ENCODE measurements at regions not wholly inside any gene's neighbourhood (a gene's known extent, or its start where the extent isn't known, plus 50 kb on each side); places are given as distances from the start of the nearest gene placed in this dataset.
"Not testable (repeated sequence)": the region's sequence is repeated elsewhere in the genome, so short reads cannot be mapped to it uniquely, and the experiment has no call there.

DNA sequence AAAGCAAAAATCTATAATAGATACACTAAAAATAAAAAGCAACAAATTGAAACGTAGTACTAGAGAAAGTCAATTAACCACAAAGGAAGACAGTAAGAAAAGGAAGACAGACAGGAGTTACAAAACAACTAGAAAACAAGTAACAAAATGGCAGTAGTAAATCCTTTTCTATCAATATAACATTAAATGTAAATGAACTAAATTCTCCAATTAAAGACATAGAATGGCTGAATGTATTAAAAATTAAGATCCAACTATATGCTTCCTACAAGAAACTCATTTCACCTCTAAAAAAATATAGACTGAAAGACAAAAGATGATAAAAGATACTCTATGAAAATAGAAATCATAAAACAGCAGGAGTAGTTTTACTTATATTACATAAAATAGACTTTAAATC lies 79.1 kb downstream of the CTH start:
- DNase-seq = no peak

DNA sequence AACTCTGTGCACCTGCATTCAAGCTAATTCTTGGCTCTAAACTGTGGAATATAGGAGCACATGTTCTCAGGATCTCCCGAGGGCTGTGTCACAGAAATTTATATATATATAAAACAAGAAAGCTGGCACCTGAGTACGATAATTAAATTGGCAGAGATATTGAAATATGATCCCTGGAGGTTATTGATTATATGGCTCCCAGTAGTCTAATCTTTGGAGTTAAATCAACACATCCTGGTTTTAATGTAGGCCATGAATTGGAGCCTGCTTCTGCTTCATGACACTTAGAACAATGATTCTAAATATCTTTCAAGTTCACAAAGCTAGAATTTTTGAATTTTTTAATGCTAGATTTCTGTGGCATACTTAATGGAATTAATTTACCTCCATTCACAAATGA lies 84.3 kb downstream of the CTH start:
- DNase-seq = no peak

DNA sequence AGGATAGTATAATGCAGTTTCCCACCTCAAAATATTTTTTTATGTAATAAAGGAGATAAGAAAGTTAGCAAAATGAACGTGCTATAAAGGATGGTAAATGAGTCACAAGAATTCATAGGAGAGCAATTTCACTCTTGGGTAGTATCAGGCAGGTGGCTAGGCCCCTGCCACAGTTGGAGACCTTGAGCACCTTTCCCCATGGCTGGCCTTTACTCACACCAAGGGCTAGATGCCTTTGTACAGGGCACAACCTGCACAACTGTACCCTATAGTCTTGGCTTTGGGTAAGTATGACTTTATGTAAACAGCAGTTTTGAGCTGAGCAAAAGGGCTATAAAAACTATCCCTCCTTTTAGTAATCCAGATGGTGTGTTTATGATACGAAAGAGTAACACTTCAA lies 85.1 kb downstream of the CTH start:
- DNase-seq = no peak

DNA sequence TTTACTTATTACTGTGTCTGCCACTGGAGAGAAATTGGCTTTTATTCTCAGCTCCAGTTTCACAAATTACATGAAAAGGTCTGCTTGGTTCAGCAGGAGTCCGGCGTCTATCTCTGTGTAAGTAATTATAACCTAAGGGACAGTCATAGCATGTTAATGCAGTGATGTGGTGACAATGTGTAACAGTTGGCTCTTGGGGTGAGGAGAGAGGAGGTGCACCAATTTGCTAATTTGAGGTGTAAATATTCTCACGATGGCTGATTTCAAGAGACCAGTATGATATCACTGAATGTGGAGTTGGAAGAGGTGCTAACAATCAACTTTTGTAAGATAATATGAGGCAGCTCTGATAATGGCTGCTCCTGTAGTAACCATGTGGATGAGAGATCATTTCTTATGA lies 86.1 kb downstream of the CTH start:
- DNase-seq = no peak

DNA sequence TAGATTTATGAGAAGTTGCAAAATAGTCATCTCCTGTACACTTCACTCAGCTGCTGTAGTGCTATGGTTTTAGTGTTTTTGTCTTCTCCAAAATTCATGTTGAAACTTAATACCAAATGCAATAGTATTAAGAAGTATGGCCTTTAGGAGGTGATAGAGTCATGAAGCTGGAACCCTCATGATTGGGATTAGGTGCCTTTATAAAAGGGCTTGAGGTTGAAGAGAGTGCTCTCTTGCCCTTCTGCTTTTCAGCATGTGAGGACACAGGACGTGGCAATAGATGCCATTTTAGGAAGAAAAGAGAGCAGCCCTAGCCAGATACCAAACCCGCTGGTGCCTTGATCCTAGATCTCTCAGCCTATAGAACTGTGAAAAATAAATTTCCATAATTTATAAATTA lies 87.6 kb downstream of the CTH start:
- no peak for DNase-seq

DNA sequence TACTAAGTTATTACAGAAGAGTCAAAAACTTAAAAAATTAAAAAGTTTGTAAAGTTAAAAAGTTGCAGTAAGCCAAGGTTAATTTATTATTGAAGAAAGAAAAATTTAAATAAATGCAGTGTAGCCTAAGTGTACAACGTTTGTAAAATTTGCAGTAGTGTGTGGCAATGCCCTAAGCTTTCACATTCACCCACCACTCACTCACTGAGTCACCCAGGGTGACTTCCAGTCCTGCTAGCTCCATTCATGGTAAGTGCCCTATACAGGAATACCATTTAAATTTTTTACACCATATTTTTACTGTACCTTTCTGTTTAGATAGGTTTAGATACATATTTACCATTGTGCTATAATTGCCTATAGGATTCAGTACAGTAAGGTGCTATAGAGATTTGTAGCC lies 88.6 kb downstream of the CTH start:
- no peak for DNase-seq

DNA sequence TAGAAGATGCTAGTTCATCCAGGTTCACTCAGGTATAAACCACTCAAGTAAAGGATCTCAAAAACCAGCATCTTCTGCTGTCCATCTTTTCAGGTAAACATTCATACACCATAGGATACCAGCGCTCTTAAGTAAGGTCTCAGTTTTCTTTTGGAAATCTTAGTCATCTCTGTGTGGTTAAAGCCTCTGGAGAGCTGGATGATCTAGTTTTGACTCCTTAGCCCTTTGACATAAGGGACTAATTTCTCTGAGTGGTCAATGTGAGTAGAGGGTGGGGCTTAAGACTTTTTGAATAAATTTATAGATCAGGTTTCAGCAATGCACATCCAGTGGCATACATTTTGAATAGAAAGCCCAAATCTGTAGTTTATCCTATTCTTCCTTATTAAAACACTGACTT lies 92.3 kb downstream of the CTH start:
- DNase-seq = no peak

DNA sequence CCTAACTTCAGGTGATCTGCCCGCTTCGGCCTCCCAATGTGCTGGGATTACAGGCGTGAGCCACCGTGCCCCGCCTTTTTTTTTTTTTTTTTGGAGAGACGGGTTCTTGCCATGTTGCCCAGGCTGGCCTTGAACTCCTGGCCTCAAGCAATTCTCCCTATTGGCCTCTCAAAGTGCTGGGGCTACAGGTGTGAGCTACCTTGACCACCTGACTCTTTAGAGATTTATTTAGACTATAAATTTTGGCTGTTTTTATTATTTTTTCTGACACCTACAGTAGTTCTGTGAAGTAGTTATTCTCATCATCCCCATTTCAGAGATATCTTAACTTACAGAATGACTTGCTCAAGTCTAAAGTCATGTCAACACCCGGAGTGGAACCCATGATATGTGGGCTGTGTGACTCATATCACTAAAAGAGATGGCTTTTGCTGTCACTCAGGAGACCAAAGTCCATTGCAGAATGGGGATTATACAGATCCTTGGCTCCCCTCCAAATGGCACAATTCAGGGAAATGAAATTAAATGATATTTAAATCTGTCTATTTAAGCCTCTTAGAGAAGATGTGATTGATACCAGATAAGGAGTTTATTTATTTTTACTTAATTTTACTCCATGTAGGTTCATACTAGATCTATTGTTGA lies 93.2 kb downstream of the CTH start:
- DNase-seq = no peak

DNA sequence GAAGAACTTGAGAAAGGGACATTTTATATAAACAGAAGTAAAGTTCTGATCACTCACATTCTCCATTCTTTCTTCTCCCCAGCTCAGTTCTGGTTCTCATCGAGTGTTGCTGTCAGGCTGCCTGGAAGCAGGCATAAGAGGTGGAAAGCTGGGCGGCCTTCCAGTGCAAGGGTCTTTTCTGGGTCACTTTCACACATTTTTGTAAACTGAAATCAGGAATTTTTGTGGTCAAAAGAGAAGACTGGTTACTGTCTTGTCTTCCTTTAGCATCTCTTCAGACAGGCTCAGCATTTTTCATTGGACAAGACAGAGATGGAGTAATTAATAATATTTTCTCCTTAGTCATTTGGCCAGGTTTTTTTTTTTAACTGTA lies 93.7 kb downstream of the CTH start:
- DNase-seq = no peak

DNA sequence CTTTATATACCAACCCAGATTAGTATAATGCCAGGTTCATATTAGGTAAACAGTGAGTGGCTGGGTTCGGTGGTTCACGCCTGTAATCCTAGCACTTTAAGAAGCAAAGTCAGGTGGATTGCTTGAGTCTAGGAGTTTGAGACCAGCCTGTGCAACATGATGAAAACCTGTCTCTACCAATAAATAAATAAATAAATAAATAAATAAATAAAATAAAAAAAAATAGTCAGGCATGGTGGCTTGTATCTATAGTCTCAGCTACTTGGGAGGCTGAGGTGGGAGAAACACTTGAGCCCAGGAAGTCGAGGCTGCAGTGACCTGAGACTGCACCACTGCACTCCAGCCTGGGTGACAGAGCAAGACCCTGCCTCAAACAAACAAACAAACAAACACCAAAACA lies 96.9 kb downstream of the CTH start:
- DNase-seq = not testable (repeated sequence)

DNA sequence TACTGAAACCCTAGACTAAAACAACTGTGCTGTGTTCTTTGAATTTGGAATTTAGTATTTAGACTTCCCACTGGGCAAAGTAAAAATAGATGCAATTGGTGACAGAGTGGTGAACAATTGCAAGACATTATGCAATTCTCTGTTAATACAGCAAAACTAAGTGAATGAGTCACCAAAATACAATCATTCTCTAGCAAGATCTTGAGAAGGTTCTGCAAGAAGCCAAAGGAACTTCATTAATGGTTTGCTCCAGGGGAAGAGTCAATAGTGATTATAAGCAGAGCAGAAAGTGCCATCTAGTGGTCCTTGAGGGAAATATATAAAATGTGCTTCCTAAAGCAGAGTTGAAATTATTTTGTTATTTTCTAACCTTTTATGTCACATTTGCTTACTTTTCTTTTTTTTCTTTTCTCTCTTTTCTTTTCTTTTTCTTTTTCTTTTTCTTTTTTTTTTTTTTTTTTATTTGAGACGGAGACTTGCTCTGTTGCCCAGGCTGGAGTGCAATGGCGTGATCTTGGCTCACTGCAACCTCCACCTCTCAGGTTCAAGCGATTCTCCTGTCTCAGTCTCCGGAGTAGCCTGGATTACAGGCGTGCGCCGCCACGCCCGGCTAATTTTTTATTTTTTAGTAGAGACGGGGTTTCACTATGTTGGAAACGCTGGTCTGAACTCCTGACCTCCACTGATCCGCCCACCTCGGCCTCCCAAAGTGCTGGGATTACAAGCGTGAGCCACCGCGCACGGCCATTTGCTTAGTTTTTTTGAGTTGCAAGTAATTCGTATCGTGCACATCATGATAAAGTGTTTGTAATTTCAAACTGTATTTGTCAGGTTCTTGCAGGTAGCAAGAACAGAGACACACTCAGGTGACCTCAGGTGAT lies 99.2 kb downstream of the CTH start:
- DNase-seq = no peak

DNA sequence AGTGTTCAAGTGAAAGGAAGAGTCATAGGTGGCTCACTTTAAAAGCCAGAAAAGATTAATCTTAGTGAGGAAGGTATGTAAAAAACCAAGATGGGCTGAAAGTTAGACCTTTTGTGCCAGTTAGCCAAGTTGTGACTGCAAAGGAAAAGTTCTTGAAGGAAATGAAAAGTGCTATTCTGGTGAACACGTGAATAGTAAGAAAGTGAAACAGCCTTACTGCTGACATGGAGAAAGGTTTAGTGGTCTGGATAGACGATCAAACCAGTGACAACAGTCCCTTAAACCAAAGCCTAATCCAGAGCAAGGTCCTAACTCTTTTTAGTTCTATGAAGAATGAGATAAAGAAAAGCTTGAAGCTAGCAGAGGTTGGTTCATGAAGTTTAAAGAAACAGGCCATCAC lies 106.4 kb downstream of the CTH start:
- no peak for DNase-seq

DNA sequence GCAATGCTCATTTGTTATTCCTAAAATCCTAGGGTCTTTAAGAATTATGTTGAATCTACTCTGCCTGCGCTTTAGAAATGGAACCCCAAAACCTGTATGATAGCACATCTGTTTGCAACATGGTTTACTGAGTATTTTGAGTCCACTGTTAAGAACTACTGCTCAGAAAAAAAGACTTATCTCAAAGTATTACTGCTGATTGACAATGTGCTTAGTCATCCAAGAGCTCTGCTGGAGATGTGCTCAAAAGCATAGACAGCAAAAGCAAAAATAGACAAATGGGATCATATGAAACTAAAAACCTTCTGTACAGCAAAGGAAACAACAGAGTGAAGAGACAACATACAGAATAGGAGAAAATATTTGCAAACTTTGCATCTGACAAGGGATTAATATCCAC lies 107.0 kb downstream of the CTH start:
- DNase-seq = no peak

DNA sequence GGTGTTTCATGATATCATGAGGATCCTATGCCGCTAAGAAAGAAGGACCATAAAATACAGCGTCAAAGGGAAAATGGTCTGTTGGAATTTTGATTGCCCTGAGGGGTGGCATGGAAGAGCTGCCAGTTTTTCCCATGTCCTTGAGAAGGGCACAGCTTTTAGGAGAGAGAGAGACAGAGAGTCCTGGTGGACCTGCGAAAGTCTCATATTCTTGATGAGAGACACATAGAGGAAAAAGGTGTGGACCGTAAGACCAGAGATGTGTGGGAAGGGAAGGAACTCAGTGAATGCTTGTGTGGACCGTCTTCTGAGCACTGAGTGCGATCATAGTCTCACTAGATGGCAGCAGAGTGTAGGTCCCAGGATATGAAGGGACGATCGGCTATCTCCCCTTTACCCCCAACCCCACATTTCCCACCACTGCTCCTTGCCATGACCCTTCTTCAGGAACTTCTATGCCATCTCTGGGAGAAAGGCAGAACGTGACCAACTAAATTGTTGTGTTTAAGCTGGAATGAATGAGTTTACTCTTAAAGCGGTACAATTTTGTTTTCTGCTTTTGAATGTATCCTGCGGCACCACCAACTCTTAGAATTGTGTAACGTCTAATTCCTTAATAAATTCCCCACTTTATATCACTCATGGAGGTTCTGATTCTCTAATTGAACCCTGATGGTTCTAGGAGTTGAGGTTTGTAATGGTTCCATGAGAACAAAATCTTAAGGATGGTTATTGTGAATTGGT lies 117.7 kb downstream of the CTH start:
- no peak for DNase-seq

DNA sequence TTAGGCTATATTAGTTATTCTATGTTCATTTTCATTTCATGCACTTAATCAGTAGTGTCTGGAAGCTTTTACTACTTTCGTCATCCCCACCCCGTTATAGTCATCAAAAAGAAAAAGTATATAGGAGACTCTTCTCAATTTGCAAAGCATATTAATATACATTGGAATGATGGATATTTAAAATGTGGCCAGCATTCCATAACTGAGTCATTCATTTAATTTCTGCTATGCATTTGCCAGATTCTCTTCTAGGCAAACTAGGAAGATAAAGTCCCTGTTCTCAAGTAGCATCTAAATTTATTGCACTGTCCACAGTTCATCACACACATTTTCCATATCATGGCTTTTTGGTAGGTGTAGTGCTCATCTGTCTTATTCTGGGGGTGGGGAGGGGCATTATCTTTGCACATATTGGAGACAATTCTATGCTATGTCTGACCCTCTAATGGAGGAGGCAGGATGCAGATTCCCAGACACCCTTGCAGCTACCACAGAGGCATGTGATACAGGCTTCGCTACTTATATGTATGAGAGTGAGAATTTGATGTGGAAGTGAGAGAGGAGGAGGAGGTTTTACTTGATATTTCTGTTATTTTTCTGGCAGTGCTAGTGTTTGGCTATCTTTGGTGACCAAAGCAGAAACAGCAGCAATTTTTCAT lies 125.8 kb downstream of the CTH start:
- DNase-seq = no peak

DNA sequence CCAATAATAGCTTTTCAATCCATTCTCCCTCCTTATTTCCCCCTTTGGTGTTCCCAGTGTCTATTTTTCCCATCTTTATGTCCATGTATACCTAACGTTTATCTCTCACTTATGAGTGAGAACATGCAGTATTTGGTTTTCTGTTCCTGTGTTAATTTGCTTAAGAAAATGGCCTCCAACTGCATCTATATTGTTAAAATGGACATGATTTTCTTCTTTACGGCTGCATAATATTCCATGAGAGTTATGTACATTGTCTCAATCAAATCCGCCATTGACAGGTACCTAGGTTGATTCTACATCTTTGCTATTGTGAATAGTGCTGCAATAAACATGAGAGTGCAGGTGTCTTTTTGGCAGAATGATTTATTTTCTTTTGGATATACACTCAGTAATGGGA lies 126.7 kb downstream of the CTH start:
- DNase-seq = no peak

DNA sequence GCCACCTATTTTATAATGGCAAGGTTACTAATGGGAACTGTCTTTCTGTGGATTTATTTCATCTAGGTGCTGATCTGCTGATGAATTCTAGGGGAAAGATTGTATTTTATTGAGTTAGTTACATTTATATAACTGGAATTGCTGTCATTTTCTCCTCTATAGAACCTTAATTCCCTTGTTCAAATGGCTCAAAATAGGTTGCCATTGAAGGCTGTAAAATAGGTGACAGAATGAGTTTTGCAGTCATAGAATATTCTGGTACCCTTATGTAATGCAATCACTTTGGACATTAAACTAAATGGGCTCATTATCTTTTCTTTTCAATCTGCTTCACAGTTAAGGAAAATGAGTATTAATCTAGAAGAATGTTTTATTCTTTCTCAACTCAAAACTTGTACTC lies 131.0 kb downstream of the CTH start:
- DNase-seq = no peak

DNA sequence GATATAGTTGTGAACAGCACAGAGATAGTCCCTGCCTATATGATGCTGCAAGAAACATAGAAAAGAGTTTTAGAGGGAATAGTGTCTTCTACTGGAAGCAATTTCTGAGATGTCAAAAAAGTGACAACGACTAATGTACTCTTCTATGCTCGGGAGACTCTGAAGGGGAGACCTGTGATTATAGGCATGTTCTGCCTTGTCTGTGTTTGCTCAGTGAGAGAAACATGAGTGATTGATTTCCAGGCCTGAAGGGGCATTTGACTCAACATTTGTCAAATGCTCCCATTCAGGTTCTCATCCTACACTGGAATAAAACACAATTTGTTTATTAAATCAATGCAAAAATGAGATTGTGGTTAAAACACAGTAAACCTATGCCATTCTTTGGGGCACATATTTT lies 131.8 kb downstream of the CTH start:
- DNase-seq = no peak

DNA sequence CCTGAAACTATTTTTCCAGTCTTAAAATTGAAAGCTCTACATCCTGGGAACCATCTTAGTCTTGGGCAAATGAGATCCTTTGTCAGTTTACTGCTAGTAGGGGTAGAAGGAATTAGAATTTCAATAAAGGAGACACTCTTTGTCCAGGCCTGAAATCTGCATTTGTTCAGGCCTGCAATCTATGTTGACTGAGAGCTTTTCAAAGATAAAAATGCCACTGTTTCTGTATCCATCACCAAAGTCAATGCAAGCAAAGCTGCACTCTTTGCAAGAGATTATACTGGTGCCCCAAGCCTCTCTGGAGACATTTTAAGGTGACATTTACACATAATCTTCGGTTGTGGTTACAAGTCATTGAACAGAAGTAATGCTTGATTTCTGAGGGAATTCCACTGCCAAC lies 135.7 kb downstream of the CTH start:
- no peak for DNase-seq

DNA sequence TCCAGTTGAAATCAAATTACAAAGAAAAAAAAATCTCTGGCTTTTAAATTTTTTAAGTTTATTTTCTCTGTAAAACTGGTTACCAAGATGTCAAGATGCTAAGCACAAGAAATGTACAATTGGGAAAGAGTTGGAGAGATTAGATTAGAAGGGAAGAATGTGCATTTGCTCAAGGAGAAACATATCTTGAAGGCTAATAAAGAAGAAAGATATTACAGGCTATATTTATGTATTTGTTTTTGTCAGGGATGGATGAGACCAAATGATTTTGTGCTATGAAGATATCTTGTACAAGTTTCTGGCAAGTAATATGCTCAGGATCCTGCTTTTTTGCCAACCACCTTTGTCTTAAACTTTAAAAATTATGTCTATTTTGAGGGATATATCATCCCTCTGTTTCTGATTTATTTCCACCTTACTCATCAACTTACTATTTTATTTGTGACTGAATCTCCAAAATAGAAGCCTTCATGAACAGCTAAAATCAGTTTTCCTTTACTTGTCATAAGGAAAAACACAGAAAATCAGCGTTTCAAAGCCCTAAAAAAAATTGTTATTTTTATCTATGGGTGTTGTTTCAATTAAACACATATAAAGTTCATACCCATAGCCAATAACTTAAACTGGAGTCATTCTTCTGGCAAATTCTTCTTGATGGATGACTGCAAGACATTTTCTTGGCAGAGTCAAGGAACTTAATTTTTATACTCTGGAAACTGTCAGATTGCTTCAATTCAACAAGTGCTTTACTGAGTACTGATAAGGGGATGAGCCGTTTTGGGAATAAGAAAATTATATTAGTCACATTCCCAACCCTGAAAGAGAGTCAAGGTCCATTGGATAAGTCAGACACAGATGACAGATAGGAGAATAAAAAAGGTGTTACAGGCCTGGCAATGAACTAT lies 141.8 kb downstream of the CTH start:
- no peak for DNase-seq

DNA sequence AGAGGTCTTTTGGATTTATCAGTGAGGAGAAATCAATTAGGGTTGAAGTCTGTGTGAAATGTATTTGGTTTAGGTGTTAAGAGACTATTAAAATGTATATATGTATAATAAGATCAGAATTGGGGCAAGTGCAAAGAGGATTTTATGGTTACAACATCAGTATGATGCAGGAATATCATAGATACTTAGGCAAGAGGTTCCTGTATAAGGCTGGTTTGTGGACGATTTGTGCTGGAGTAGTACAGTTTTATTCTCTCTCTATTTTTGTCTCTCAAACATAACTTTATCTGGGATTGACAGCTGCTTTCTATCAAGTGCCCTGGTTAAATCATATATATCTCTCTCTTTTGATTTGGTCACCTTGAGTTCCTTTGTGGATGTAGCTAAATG lies 142.5 kb downstream of the CTH start:
- no peak for DNase-seq

DNA sequence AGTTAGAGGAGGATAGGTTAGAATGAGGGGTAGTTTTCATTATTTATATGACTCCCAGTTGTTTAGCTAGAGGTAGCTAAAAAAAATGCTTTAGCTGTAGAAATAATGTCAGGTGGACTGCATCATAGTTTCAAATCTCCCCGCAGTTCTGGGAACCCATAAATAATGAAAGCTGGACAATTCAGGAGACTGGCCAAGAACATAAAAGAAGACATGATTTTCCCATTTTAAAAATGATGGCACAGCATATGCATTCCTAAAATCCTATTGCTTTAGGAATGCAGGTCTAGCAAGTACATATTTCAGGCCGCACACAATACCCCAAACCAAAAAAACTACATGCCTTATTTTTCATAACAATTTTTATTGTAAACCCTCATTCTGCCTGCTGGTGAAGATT lies 143.3 kb downstream of the CTH start:
- DNase-seq = no peak

DNA sequence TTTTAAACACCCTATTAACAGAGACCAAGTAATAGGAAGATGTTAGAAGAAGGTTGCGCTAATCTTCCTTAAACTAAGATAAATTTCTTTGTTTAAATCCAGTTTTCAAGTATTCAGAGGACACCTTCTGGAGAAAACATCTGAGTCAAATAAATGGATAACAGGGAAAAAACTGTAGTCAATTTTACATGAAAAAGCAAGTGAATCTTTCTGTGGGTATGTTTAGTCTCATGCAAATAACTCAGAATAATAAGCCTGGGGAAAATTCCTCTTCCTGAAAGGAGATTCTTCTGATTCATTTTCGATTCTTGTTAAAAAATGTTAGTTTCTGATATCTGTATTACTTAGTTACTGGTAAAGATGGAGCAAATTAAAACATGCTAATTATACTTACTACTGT lies 145.5 kb downstream of the CTH start:
- no peak for DNase-seq

Measured in NCI-H187 (cell line).